DOHH2 (cell line): ENCODE measurements at regions not wholly inside any gene's neighbourhood (a gene's known extent, or its start where the extent isn't known, plus 50 kb on each side); places are given as distances from the start of the nearest gene placed in this dataset.
A peak's percentile ranks its signal among the peaks of the same experiment; 100 is the strongest.

Experiments used
- H3F3A ChIP-seq: fragments of 200-600 bp; sonication (generic), shearing (Covaris generic); 2 replicates; pipeline ENCODE4 v1.6.0; 2016; ENCODE audit warnings: antibody characterized with exemption, mild to moderate bottlenecking; ENCODE audit not compliant: control insufficient read depth, insufficient read depth
- H3K27ac ChIP-seq: fragments of 200-600 bp; sonication (generic); 2 replicates; pipeline ENCODE4 v1.5.1; 2014; ENCODE audit warnings: low read depth, mild to moderate bottlenecking, low read length, moderate library complexity
- H3K27me3 ChIP-seq: fragments of 200-600 bp; sonication (generic); 2 replicates; pipeline ENCODE4 v1.6.1; 2014; ENCODE audit warnings: mild to moderate bottlenecking, low read length, mixed read lengths; ENCODE audit not compliant: control insufficient read depth
- H3K36me3 ChIP-seq: fragments of 200-600 bp; sonication (generic); 2 replicates; pipeline ENCODE4 v1.6.1; 2014; ENCODE audit warnings: mild to moderate bottlenecking, low read length, moderate library complexity, mixed read lengths; ENCODE audit not compliant: control insufficient read depth
- H3K4me1 ChIP-seq: fragments of 200-600 bp; sonication (generic); 2 replicates; pipeline ENCODE4 v1.6.1; 2014; ENCODE audit warnings: mild to moderate bottlenecking, low read length, mixed read lengths; ENCODE audit not compliant: control insufficient read depth
- H3K4me2 ChIP-seq: fragments of 200-600 bp; sonication (generic); 2 replicates; pipeline ENCODE4 v1.6.0; 2014; ENCODE audit warnings: mild to moderate bottlenecking, low read length, moderate library complexity
- H3K4me3 ChIP-seq: fragments of 200-600 bp; sonication (generic); 2 replicates; pipeline ENCODE4 v1.5.1; 2014; ENCODE audit warnings: mild to moderate bottlenecking, low read length, mixed read lengths
- H3K79me2 ChIP-seq: fragments of 200-600 bp; sonication (generic); 2 replicates; pipeline ENCODE4 v1.6.1; 2014; ENCODE audit warnings: mild to moderate bottlenecking, low read length, mixed read lengths; ENCODE audit not compliant: control insufficient read depth
- H3K9me2 ChIP-seq: fragments of 200-600 bp; sonication (generic); replicated peaks from 2 replicates; pipeline ENCODE4 v1.6.1; 2014; ENCODE audit warnings: mild to moderate bottlenecking, low read length, mixed read lengths; ENCODE audit not compliant: control insufficient read depth
- H3K9me3 ChIP-seq: fragments of 200-600 bp; sonication (generic); 2 replicates; pipeline ENCODE4 v1.6.1; 2014; ENCODE audit warnings: antibody characterized with exemption, low read length, mixed read lengths; ENCODE audit not compliant: control insufficient read depth, insufficient read depth
- H4K20me1 ChIP-seq: fragments of 200-600 bp; sonication (generic); 2 replicates; pipeline ENCODE4 v1.6.0; 2014; ENCODE audit warnings: low read depth, mild to moderate bottlenecking, antibody characterized with exemption, low read length, moderate library complexity; ENCODE audit not compliant: control insufficient read depth, insufficient read depth
- EZH2phosphoT487 ChIP-seq: fragments of 200-600 bp; sonication (generic); IDR thresholded peaks from 2 replicates; pipeline ENCODE4 v1.6.1; 2017; ENCODE audit warnings: borderline replicate concordance, mild to moderate bottlenecking, antibody characterized with exemption, low read length, moderate library complexity, mixed read lengths
- TF ChIP-seq, protein P1 (sequence below): fragments of 200-600 bp; sonication (generic); IDR thresholded peaks from one replicate; pipeline ENCODE4 v1.5.1; 2014; ENCODE audit warnings: antibody characterized with exemption, mild to moderate bottlenecking, low read depth, low read length; ENCODE audit not compliant: poor library complexity, severe bottlenecking

DNA sequence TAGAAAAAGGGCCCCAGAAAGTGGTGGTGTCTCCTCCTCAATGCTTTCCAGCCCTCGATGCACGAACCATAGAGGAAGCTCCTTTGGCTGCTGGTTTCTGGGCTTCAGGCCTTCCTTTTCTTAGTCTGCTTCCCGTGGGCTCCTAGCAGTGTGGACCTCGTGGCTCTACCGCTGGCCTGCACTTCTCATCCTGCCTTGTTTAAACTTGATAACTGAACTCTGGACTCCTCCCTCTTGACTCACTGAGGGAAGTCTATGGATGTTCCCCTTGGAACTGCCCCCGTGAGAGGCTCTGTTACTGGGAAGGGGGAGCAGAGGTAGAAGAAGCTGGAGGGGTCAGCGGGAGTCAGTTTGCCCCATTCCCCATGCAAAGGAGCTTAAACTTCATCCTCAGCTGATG, 75.3 kb upstream of the WDR26 start:
- Histone ChIP-seq H3K27ac (no peak overlapping the region), H3K27me3 (no peaks in the 10 kb centered on the region), H4K20me1 (no peaks in the 10 kb centered on the region), H3K9me2 (no peaks in the 10 kb centered on the region), H3K4me1 (peaks cover 29% of the 10 kb centered on the region), H3K9me3 (no peaks in the 10 kb centered on the region), H3K36me3 (no peaks in the 10 kb centered on the region), H3K79me2 (no peaks in the 10 kb centered on the region), H3K4me3 (no peak overlapping the region), H3F3A (0 out of 2 replicates have a peak, but pooled peaks cover 4% of the 10 kb centered on the region), H3K4me2 (no peak overlapping the region)
- no peak for TF ChIP-seq EZH2phosphoT487
- TF ChIP-seq, protein P1, sequence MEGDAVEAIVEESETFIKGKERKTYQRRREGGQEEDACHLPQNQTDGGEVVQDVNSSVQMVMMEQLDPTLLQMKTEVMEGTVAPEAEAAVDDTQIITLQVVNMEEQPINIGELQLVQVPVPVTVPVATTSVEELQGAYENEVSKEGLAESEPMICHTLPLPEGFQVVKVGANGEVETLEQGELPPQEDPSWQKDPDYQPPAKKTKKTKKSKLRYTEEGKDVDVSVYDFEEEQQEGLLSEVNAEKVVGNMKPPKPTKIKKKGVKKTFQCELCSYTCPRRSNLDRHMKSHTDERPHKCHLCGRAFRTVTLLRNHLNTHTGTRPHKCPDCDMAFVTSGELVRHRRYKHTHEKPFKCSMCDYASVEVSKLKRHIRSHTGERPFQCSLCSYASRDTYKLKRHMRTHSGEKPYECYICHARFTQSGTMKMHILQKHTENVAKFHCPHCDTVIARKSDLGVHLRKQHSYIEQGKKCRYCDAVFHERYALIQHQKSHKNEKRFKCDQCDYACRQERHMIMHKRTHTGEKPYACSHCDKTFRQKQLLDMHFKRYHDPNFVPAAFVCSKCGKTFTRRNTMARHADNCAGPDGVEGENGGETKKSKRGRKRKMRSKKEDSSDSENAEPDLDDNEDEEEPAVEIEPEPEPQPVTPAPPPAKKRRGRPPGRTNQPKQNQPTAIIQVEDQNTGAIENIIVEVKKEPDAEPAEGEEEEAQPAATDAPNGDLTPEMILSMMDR: no peak

DNA sequence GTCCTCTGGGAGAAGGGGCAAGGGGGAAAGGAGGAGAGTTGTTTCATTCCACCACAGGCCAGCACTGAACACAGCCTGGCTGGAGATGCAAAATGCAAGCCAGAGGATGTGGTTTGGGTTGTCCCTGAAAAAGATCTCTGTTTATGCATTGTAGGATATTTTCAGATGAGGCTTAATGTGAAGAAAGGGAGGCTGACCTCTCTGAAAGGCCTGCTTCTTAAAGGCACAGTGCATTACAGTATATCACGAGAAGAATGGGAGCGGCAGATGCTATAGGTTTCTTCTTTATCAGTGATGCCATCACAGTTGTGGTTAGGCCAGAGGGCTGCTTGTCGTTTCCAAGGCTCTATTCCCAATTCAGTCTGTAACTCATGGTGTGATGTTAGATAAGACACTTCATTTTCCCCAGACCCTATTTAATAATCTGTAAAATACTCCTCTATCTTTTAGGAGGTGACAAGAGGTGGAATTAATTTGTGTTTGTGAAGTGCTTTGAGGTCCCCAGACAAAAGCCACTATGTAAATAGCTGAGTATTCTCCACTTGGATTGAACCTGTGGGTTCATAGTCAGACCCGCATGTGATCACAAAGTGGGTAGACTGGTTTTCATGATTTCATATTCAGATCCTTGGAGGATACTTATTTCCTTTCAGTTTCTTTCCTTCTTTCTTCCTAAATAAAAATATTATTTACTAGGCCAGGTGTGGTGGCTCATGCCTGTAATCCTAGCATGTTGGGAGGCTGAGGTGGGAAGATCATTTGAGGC, 76.5 kb upstream of the WDR26 start:
- Histone ChIP-seq H3K4me1 (peaks cover 29% of the 10 kb centered on the region), H3K36me3 (no peaks in the 10 kb centered on the region), H3K4me3 (0 out of 2 replicates have a peak overlapping the region, but pooled peaks have one; percentile 1), H3K9me3 (no peaks in the 10 kb centered on the region), H3K79me2 (no peaks in the 10 kb centered on the region), H3K9me2 (no peaks in the 10 kb centered on the region), H3K27me3 (no peaks in the 10 kb centered on the region), H3K4me2 (peak overlapping the region; percentile 29), H3F3A (no peaks in the 10 kb centered on the region), H4K20me1 (no peaks in the 10 kb centered on the region), H3K27ac (no peak overlapping the region)
- TF ChIP-seq EZH2phosphoT487: no peak
- TF ChIP-seq, protein P1: no peak

DNA sequence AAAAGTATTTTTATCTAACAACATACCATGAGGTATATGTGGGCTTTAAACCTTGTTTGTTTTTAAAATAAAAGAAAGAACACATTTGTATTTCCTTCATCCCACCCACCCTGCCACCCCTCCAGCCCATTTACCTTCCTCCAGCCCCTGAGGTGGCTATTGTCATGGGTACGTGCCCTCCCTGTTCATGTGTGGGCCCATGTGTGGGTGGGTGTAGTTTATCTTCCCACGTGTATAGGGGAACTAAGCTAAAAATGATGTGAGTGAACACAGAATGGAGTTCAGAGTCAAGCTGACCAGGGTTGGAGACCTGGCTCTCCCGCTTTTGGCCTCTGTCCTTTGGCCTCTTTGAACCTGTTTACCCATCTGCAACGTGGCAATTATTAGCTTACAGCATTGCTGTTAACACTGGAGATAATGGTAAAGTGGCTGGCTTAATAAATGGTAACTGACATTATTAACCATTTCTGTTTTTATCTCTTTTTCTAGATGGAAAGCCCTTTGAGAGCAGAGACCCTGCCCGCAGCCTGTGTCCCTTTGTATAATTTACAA, 78.1 kb upstream of the WDR26 start:
- Histone ChIP-seq H3K27ac (no peak overlapping the region), H4K20me1 (no peaks in the 10 kb centered on the region), H3K4me2 (no peak overlapping the region), H3K4me3 (no peak overlapping the region), H3K79me2 (no peaks in the 10 kb centered on the region), H3K9me2 (no peaks in the 10 kb centered on the region), H3K9me3 (no peaks in the 10 kb centered on the region), H3K4me1 (peaks cover 29% of the 10 kb centered on the region), H3K27me3 (no peaks in the 10 kb centered on the region), H3K36me3 (no peaks in the 10 kb centered on the region), H3F3A (no peaks in the 10 kb centered on the region)
- TF ChIP-seq, protein P1: no peak
- no peak for TF ChIP-seq EZH2phosphoT487
